GM12875 (cell line): ENCODE measurements at regions not wholly inside any gene's neighbourhood (a gene's known extent, or its start where the extent isn't known, plus 50 kb on each side); places are given as distances from the start of the nearest gene placed in this dataset.

Experiments
- H3K4me3 ChIP-seq: one replicate; pipeline ENCODE4 v1.5.1; 2011; ENCODE audit warnings: low read depth, low read length, control low read depth
- TF ChIP-seq, protein P1 (sequence below): IDR thresholded peaks from 2 replicates; pipeline ENCODE4 v1.5.1; 2011; ENCODE audit warnings: low read depth, mild to moderate bottlenecking, control low read depth, inconsistent platforms, low read length, moderate library complexity, borderline replicate concordance; ENCODE audit not compliant: insufficient read depth

- TF ChIP-seq, protein P1, sequence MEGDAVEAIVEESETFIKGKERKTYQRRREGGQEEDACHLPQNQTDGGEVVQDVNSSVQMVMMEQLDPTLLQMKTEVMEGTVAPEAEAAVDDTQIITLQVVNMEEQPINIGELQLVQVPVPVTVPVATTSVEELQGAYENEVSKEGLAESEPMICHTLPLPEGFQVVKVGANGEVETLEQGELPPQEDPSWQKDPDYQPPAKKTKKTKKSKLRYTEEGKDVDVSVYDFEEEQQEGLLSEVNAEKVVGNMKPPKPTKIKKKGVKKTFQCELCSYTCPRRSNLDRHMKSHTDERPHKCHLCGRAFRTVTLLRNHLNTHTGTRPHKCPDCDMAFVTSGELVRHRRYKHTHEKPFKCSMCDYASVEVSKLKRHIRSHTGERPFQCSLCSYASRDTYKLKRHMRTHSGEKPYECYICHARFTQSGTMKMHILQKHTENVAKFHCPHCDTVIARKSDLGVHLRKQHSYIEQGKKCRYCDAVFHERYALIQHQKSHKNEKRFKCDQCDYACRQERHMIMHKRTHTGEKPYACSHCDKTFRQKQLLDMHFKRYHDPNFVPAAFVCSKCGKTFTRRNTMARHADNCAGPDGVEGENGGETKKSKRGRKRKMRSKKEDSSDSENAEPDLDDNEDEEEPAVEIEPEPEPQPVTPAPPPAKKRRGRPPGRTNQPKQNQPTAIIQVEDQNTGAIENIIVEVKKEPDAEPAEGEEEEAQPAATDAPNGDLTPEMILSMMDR: no peak
- H3K4me3 ChIP-seq: no peak overlapping the region
Observed at GRCh38 chr18:27556741-27557140, 371.6 kb upstream of the CHST9 start.

DNA sequence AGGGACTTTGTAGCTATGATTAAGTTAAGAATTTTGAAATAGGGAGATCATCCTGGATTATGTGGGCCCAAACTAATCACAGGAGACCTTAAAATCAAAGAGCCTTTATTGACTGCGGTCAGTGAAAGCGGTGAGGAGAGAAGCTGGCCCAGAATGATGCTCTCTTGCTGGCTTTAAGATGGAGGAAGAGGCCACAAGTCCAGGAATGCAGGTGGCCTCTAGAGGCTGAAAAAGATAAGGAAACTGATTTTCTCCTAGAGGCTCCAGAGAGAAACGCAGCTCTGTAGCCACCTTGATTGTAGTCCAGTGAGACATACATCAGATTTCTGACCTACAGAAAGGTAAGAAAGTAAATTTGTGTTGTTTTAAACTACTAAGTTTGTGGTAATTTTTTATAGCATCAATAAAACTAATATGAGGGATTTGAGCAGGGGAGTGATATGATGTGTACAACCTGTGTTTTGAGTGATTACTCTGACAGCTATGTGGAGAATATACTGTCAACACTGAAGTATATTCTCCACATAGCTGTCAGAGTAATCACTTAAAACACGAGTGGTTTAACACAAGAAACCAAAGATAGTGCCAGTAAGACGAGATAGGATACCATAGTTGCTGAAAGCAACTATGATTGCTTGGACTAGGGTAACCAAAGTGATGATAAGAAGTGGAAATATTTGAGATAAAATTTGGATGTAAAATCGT lies 364.4 kb upstream of the CHST9 start:
- TF ChIP-seq, protein P1: no peak

DNA sequence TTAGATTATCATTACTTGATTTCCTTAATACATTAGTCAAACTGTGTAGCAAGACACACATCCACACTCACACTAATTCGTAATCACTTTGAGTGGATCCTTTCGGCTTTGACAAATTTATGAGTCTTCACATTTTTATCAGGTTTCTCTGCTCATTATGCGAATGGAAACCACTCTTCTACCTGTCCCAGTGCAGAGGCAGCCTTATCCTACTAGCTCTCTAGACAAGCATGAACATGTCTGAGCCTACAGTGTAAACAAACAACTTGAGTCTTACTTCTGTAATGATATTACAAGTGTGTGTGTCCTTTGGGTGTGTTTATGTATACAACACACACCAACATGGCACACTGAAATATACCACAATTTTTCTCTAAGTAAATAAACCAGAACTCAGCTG lies 361.9 kb upstream of the CHST9 start:
- TF ChIP-seq, protein P1: no peak
- no peak overlapping the region for H3K4me3 ChIP-seq

More for the DNA sequence above, 364.4 kb upstream of the CHST9 start:
- no peak overlapping the region for H3K4me3 ChIP-seq

- H3K4me3 ChIP-seq: no peak overlapping the region
- TF ChIP-seq, protein P1: no peak
Observed at GRCh38 chr18:27544206-27544605, 359.1 kb upstream of the CHST9 start.

- TF ChIP-seq, protein P1: no peak
- no peak overlapping the region for H3K4me3 ChIP-seq
Observed at GRCh38 chr18:27541293-27541692, 356.2 kb upstream of the CHST9 start.

DNA sequence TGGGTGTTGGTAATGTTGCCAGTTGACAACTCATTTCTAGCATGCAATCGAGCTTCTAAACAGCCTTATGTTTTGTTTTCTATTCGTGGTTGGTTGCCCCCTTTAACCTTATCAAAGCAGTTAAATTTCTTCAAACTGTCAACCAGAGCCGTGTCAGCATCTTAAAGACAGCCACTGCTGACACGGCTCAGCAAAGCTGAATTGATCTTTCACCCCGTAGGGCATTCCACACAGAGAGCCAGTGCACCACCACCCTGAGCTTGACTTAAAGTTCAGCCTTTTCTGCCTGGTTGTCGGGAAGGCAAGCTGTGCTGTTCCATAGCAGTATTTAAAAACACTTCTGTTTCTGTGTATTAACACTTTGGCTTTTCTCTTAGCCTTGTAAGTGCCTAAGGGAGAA lies 355.0 kb upstream of the CHST9 start:
- no peak overlapping the region for H3K4me3 ChIP-seq
- TF ChIP-seq, protein P1: no peak

DNA sequence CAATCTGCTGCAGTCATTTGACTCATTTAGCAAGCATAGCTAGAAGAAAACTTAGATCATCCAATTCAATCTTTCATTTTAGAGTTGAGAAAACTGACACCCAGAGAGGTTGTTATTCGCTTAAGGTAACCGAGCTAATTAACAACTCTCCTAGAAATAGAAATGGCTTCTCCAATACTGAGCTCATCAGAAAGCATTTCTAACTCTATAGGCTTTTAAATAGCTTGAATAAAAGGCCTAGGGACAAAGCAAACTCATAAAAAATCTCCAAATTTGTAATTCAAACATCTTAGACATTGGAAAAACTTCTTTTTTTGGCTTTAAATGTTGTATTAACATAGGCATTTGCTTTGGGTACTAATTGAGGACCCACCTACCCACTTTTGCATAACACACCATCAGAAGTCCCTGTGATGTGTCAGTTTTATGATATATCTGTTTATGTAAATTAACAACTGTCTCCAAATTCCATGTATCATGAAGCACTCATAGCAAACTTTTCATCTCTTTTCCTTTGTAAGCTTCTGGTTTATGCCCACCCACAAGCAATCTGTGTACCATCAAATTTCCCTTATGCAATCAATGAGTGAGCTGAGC lies 343.9 kb upstream of the CHST9 start:
- H3K4me3 ChIP-seq: no peak overlapping the region
- TF ChIP-seq, protein P1: no peak
